ENCODE measurements at regions not wholly inside any gene's neighbourhood (a gene's known extent, or its start where the extent isn't known, plus 50 kb on each side); places are given as distances from the start of the nearest gene placed in this dataset.

DNA sequence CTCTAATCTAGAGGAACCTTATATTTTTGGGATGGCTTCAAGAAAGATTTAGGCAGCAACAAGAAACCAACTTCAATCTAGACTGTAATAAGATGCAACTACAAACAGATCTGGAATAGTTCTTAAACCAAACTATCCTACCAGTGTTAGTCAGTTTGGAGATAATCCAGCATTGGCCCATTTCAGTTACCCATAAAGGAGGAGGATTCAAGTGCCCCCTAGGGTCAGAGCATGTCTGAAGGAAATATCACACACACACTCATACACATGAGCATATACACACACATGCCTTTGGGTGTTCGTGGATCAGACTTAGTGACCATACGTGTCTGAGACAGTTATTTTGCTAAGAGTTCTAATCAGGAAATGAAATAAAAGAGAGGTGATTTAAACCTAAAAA, 261.2 kb downstream of the ADAMTS20 start:
- Histone ChIP-seq H3K27ac (no peak overlapping the region), H3K36me3 (no peaks in the 10 kb centered on the region), H3K27me3 (peaks cover 0 to 2% (median 0%) of the 10 kb centered on the region in 3 donors), H3K4me1 (no peaks in the 10 kb centered on the region), H3K9me3 (no peaks in the 10 kb centered on the region), H3K4me3 (no peak overlapping the region)
- no peak for DNase-seq
- in situ Hi-C loops (cut with MboI; ENCODE audit: low sequenced_read_pairs in 4 of 4) (loop anchor here in 2 of 4 donors (25.0 kb wide), 1 partner anchor 804 kb away; no protein-coding TSS in a partner anchor), intact Hi-C loops (cut with DNase I; ENCODE audit: low total_unique reads) (no loop called here)
- no peak for TF ChIP-seq POLR2A (IDR thresholded peaks at IDR 0.05)
- no peak for ATAC-seq

DNA sequence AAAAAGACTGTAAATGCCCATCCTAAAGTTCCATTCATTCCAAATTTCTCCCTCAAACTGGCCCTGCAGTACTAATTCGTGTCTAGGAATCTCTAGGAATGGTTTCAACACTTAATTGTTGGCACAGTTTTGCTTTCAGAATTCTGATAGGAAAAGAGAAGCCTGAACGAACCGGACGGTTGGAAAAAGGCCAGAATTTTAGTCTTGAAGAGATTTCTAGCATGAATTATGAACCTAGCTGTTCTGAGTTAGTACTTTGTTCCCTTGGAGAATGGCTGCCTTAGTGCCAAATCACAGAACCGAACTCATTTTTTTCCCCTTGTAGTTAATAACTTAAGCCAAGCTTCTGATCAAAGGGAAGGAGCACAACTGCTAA, 262.6 kb downstream of the ADAMTS20 start:
- intact Hi-C loops (cut with DNase I; ENCODE audit: low total_unique reads) = no loop called here
- H3K4me3 ChIP-seq = no peak overlapping the region
- H3K27ac ChIP-seq = no peak overlapping the region
- H3K36me3 ChIP-seq = no peaks in the 10 kb centered on the region
- H3K4me1 ChIP-seq = no peaks in the 10 kb centered on the region
- ATAC-seq (no peak), DNase-seq (no peak)
- in situ Hi-C loops (cut with MboI; ENCODE audit: low sequenced_read_pairs in 4 of 4) = loop anchor here in 2 of 4 donors (25.0 kb wide), 1 partner anchor 802 kb away; no protein-coding TSS in a partner anchor
- H3K9me3 ChIP-seq = no peaks in the 10 kb centered on the region
- peaks cover 0 to 2% (median 0%) of the 10 kb centered on the region in 3 donors for H3K27me3 ChIP-seq
- no peak for TF ChIP-seq POLR2A (IDR thresholded peaks at IDR 0.05)
- TF ChIP-seq, protein P1, sequence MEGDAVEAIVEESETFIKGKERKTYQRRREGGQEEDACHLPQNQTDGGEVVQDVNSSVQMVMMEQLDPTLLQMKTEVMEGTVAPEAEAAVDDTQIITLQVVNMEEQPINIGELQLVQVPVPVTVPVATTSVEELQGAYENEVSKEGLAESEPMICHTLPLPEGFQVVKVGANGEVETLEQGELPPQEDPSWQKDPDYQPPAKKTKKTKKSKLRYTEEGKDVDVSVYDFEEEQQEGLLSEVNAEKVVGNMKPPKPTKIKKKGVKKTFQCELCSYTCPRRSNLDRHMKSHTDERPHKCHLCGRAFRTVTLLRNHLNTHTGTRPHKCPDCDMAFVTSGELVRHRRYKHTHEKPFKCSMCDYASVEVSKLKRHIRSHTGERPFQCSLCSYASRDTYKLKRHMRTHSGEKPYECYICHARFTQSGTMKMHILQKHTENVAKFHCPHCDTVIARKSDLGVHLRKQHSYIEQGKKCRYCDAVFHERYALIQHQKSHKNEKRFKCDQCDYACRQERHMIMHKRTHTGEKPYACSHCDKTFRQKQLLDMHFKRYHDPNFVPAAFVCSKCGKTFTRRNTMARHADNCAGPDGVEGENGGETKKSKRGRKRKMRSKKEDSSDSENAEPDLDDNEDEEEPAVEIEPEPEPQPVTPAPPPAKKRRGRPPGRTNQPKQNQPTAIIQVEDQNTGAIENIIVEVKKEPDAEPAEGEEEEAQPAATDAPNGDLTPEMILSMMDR (IDR thresholded peaks at IDR 0.05 in 4 of 5, conservative IDR thresholded peaks at IDR 0.05 in 1 of 5) = no peak

DNA sequence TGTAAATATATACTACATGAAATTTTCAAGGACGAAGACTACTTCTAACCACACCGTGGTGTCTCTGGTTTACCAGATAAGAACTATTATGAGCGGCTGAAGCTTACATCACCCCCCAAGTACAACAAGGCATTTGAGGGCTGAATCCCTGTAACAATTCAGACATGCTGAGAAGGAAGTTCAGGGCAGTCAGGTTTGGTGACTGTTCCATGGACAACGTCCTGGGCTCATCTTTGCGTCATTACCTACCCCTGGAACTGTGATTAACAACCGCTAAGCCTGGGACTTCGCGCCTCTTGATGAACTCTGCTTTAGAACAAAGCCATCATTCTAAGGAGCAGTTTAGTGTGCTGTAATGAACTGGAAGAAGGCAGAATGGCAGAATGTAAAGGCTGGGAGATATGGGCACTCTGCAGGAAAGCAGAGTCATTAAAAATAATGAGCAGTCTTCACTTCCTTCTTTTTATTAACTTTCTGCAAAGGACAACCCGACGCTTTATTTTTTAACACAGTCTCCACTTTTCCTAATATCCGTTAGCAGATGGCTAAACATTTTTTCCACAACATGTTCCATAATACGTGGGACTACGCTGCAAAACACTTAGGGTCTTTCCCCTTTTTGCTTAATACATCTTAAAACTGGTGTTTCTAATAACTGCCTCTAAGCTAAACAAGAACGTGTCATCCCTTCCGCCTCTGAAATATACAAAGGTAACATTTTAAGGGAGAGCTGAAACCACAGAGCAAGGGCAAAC, 263.2 kb downstream of the ADAMTS20 start:
- H3K4me1 ChIP-seq = no peaks in the 10 kb centered on the region
- no peaks in the 10 kb centered on the region for H3K9me3 ChIP-seq
- no peak overlapping the region for H3K27ac ChIP-seq
- H3K4me3 ChIP-seq = no peak overlapping the region
- H3K27me3 ChIP-seq = peaks cover 0 to 2% (median 0%) of the 10 kb centered on the region in 3 donors
- ATAC-seq (no peak), DNase-seq (no peak)
- intact Hi-C loops (cut with DNase I; ENCODE audit: low total_unique reads) (no loop called here), in situ Hi-C loops (cut with MboI; ENCODE audit: low sequenced_read_pairs in 4 of 4) (loop anchor here in 2 of 4 donors (25.0 kb wide), 1 partner anchor 802 kb away; no protein-coding TSS in a partner anchor)
- no peaks in the 10 kb centered on the region for H3K36me3 ChIP-seq
- TF ChIP-seq, protein P1 (IDR thresholded peaks at IDR 0.05 in 4 of 5, conservative IDR thresholded peaks at IDR 0.05 in 1 of 5) = no peak
- no peak for TF ChIP-seq POLR2A (IDR thresholded peaks at IDR 0.05)

DNA sequence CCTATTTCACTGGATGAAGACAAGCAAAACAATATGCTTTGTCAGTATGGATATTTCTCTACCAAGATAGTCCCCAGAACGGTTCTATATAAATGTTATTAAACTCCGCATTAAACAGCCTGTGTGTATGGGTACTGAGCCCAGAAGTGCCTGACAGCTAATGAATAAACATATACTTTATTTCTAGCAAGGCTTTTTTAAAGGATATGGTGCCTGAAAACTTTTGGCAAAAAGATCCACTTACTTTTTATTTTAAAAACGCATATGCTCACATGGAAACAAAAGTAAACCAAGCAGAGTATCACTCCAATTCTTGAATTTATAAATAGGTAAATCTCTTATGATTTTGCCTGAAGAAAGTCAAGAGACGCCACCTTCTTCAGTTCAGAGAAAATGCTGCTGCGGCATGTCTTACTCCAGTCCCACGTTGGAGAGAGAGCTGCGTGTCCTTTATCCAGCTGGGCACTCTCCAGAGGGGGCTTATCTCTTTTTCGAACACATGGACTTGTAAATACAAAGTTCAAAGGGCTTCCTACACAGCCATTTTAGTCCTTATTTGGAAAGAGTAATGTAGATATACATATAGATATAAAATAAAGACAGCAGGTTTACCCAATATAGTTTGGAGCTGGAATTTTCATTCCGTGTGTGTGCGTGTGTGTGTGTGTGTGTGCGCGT, 264.2 kb downstream of the ADAMTS20 start:
- ATAC-seq = no peak
- Histone ChIP-seq H3K9me3 (no peaks in the 10 kb centered on the region), H3K27me3 (peaks cover 0 to 2% (median 0%) of the 10 kb centered on the region in 3 donors), H3K4me3 (no peak overlapping the region), H3K27ac (no peak overlapping the region), H3K4me1 (no peaks in the 10 kb centered on the region), H3K36me3 (no peaks in the 10 kb centered on the region)
- intact Hi-C loops (cut with DNase I; ENCODE audit: low total_unique reads) (no loop called here), in situ Hi-C loops (cut with MboI; ENCODE audit: low sequenced_read_pairs in 4 of 4) (loop anchor here in 2 of 4 donors (25.0 kb wide), 1 partner anchor 801 kb away; no protein-coding TSS in a partner anchor)
- DNase-seq = no peak
- TF ChIP-seq, protein P1 (IDR thresholded peaks at IDR 0.05 in 4 of 5, conservative IDR thresholded peaks at IDR 0.05 in 1 of 5) = no peak
- TF ChIP-seq POLR2A (IDR thresholded peaks at IDR 0.05) = no peak

DNA sequence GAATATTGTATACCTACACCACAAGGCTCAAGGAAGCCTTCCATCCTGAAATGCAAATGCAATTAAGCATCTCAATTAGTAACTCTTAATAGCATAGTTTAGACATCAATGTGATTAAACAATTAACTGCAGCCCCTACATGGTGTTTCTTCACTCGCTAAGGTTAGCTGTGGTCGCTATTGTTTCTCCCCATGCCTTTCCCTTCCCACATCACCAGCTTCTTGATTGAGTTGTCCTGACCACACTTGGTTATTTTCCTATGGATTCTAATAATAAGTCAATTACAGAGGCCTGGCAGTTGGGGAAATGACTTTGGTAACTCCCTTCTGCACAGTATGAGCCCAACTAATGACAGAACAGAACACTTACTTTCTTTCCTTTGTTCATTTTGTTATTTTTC, 265.0 kb downstream of the ADAMTS20 start:
- Histone ChIP-seq H3K4me1 (no peaks in the 10 kb centered on the region), H3K27me3 (peaks cover 0 to 2% (median 0%) of the 10 kb centered on the region in 3 donors)
- in situ Hi-C loops (cut with MboI; ENCODE audit: low sequenced_read_pairs in 4 of 4) = loop anchor here in 2 of 4 donors (25.0 kb wide), 1 partner anchor 800 kb away; no protein-coding TSS in a partner anchor

More for the DNA sequence above, 265.0 kb downstream of the ADAMTS20 start:
- TF ChIP-seq, protein P1 (IDR thresholded peaks at IDR 0.05 in 4 of 5, conservative IDR thresholded peaks at IDR 0.05 in 1 of 5) = no peak
- TF ChIP-seq POLR2A (IDR thresholded peaks at IDR 0.05) = no peak
- Histone ChIP-seq H3K36me3 (no peaks in the 10 kb centered on the region), H3K4me3 (no peak overlapping the region), H3K9me3 (no peaks in the 10 kb centered on the region), H3K27ac (no peak overlapping the region)
- intact Hi-C loops (cut with DNase I; ENCODE audit: low total_unique reads) = no loop called here
- DNase-seq = no peak
- ATAC-seq = no peak
